HFFc6 (cell line): ENCODE measurements at regions not wholly inside any gene's neighbourhood (a gene's known extent, or its start where the extent isn't known, plus 50 kb on each side); places are given as distances from the start of the nearest gene placed in this dataset.

Experiments
- DNase-seq: peaks from one replicate; pipeline ENCODE4 v3.0.0-alpha.2; 2018
- H3K27ac Mint-ChIP-seq: 2 replicates; pipeline ENCODE4 v1.8.0; 2020; ENCODE audit warnings: mild to moderate bottlenecking, mixed read lengths
- H3K27me3 Mint-ChIP-seq: 2 replicates; pipeline ENCODE4 v1.8.0; 2021; ENCODE audit warnings: mild to moderate bottlenecking, moderate library complexity, mixed read lengths; ENCODE audit not compliant: insufficient read depth
- H3K36me3 Mint-ChIP-seq: 2 replicates; pipeline ENCODE4 v1.8.0; 2021; ENCODE audit warnings: low read depth, mixed read lengths
- H3K4me1 Mint-ChIP-seq: 2 replicates; pipeline ENCODE4 v1.8.0; 2020; ENCODE audit warnings: low read depth, mixed read lengths
- H3K4me3 Mint-ChIP-seq: 2 replicates; pipeline ENCODE4 v1.8.0; 2020; ENCODE audit warnings: mild to moderate bottlenecking, moderate library complexity, mixed read lengths
- H3K9me3 Mint-ChIP-seq: 2 replicates; pipeline ENCODE4 v1.8.0; 2020; ENCODE audit warnings: mild to moderate bottlenecking, mixed read lengths
- CTCF ChIP-seq: fragments of 200-600 bp; sonication (generic); IDR thresholded peaks from 2 replicates; pipeline ENCODE4 v1.5.0; 2021; ENCODE audit warnings: antibody characterized with exemption, mild to moderate bottlenecking

GRCh38 chr15:60297047-60297446 is 100.7 kb downstream of the ANXA2 start:
- no peak for TF ChIP-seq CTCF
- DNase-seq = no peak
- Mint-ChIP-seq H3K27me3 (peaks cover 14% of the 10 kb centered on the region; the same call in 1 of the 2 replicates), H3K4me3 (no peak overlapping the region), H3K9me3 (peaks cover 4% of the 10 kb centered on the region; the same call in 1 of the 2 replicates), H3K36me3 (no peaks in the 10 kb centered on the region), H3K27ac (no peak overlapping the region), H3K4me1 (peaks cover 8% of the 10 kb centered on the region)
